ELR (cell line): ENCODE measurements at regions not wholly inside any gene's neighbourhood (a gene's known extent, or its start where the extent isn't known, plus 50 kb on each side); places are given as distances from the start of the nearest gene placed in this dataset.
"Not testable (repeated sequence)": the region's sequence is repeated elsewhere in the genome, so short reads cannot be mapped to it uniquely, and the experiment has no call there.

Experiments
- DNase-seq: peaks from one replicate; pipeline ENCODE4 v3.0.0-alpha.2; 2015; ENCODE audit warnings: low read depth

GRCh38 chr1:144140243-144140642 lies 168.5 kb upstream of the FAM72C start:
- not testable (repeated sequence) for DNase-seq

- not testable (repeated sequence) for DNase-seq
These were observed 133.2 kb upstream of the FAM72C start for GRCh38 chr1:144105006-144105405.

- DNase-seq, result peak; percentile 10
These were observed 132.4 kb upstream of the FAM72C start for GRCh38 chr1:144104000-144104677.

- not testable (repeated sequence) for DNase-seq
These were observed 131.5 kb upstream of the FAM72C start for GRCh38 chr1:144103156-144103880.

GRCh38 chr1:144102046-144102745 lies 130.4 kb upstream of the FAM72C start:
- not testable (repeated sequence) for DNase-seq

- DNase-seq, result no peak
These were observed 129.7 kb upstream of the FAM72C start for GRCh38 chr1:144101397-144102045.

GRCh38 chr1:144077167-144077841 lies 105.5 kb upstream of the FAM72C start:
- peak; percentile 6 for DNase-seq

GRCh38 chr1:144076646-144077045 lies 104.9 kb upstream of the FAM72C start:
- DNase-seq, result not testable (repeated sequence)

- DNase-seq, result not testable (repeated sequence)
These were observed 98.7 kb upstream of the FAM72C start for GRCh38 chr1:144070394-144071053.

GRCh38 chr1:144067042-144067441 lies 95.3 kb upstream of the FAM72C start:
- DNase-seq, result not testable (repeated sequence)

- DNase-seq, result not testable (repeated sequence)
These were observed 94.5 kb upstream of the FAM72C start for GRCh38 chr1:144066071-144066813.

- not testable (repeated sequence) for DNase-seq
These were observed 93.7 kb upstream of the FAM72C start for GRCh38 chr1:144065299-144066060.

- DNase-seq, result not testable (repeated sequence)
These were observed 77.6 kb upstream of the FAM72C start for GRCh38 chr1:144049365-144049764.

- DNase-seq, result not testable (repeated sequence)
These were observed 74.9 kb upstream of the FAM72C start for GRCh38 chr1:144046645-144047044.

- DNase-seq, result peak; percentile 6
These were observed 74.2 kb upstream of the FAM72C start for GRCh38 chr1:144045751-144046546.

GRCh38 chr1:144042251-144042650 lies 70.5 kb upstream of the FAM72C start:
- not testable (repeated sequence) for DNase-seq

- not testable (repeated sequence) for DNase-seq
These were observed 68.5 kb upstream of the FAM72C start for GRCh38 chr1:144040293-144040692.

GRCh38 chr1:144034045-144034444 lies 62.3 kb upstream of the FAM72C start:
- not testable (repeated sequence) for DNase-seq

- not testable (repeated sequence) for DNase-seq
These were observed 59.8 kb upstream of the FAM72C start for GRCh38 chr1:144031550-144031949.
